ENCODE measurements at regions not wholly inside any gene's neighbourhood (a gene's known extent, or its start where the extent isn't known, plus 50 kb on each side); places are given as distances from the start of the nearest gene placed in this dataset.
A peak's percentile ranks its signal among the peaks of the same experiment; 100 is the strongest.
"Not testable (repeated sequence)": the region's sequence is repeated elsewhere in the genome, so short reads cannot be mapped to it uniquely, and the experiment has no call there.

GRCh38 chr3:3902161-3902560 lies 102.9 kb downstream of the LRRN1 start:
- no peak for DNase-seq

GRCh38 chr3:3906171-3906570 lies 106.9 kb downstream of the LRRN1 start:
- no peak for DNase-seq

GRCh38 chr3:3907023-3907422 lies 107.8 kb downstream of the LRRN1 start:
- no peak for DNase-seq

DNA sequence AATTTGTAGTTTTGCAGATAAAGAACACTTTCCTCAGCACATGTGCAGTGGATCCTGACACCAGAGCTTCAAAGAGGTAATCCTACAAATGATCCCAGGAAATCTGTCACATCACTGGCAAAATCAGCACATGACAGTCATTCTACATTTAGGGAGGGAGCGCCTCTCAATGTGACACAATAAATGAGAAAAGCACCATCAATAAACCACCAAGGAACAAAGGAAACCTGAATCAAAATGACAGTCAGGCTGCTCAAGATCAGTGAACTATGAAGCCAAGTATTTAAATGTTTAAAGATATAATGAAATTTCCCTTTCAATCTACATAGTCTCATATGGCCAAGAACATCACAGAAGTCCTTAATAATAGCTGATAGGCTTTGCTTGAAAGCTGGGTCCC lies 119.5 kb downstream of the LRRN1 start:
- no peak for DNase-seq

DNA sequence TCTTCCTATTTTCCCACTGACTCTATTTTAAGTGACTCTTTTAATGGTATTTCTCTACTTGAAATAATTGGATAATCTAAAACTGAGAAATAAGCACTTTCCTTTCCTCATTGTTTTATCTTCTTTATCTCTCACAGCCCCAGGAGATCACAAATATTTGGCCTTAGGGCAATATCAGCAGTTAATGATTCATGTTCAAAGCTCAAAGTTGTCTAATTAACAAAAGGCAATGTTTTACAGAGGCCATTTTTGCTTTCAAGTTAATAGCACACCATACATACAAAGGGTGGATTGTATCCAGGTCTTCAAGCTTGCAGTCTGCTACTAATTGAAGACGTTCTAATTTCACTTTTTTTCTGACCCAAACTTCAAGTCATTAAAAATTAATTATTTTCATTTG lies 120.1 kb downstream of the LRRN1 start:
- DNase-seq = no peak

DNA sequence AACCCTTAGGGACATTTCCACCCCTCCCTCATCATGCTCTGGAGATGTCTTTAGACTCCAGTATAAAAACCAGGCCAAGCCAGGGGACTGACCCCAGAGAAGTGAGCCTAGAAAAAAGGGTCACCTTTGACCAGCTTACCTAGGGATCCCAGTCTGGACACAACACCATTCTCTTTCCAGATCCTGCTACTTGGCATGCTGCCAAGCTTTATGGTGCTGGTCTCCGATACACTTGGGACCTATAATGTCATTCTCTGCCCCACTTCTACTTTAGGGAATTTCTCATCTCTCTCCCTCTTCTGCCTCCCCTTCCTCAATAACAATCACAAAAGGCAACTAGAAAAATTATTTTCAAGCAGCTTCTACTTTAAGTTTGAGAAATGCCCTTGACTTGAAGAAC lies 124.4 kb downstream of the LRRN1 start:
- peak in 1 of 56 donors; percentile 2 for DNase-seq

DNA sequence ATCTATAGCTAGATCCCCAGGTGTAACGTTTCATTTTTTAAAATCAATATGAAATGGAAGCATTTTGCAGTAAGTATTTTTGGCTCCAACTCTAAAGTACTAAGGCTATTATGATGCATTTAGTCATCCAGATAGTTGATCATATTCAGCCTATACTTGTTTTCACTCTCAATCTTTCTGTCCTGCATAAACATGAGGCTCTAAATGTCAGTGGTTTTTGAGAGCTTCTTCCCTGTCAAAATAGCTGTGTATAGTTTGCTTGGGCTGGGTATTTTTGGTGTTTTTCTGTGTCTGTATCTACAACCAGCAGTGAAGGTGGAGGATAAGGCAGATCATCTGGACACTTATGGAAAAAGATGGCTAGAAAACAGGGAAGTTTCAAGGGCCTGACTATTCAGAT lies 128.0 kb downstream of the LRRN1 start:
- DNase-seq = no peak

- no peak for DNase-seq
These were observed 128.7 kb downstream of the LRRN1 start for GRCh38 chr3:3927965-3928364.

- not testable (repeated sequence) for DNase-seq
These were observed 142.1 kb downstream of the LRRN1 start for GRCh38 chr3:3941380-3941779.

GRCh38 chr3:3951071-3951470 lies 151.8 kb downstream of the LRRN1 start:
- no peak for DNase-seq

DNA sequence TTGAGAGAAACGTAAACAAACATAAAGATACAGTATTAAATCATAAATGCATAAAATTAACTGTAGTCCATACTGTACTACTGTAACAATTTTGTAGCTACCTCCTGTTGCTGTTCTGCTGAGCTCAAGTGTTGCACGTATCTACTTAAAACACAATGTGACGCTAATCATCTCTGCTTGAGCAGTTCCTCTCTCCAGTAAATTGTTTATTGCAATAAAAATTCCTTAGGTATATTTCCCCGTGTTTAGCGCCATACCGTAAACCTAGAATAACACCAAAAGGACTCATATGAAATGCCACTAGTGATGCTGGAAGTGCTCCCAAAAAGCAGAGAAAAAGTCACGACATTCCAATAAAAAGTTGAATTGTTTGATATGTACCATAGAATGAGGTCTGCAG lies 152.3 kb downstream of the LRRN1 start:
- no peak for DNase-seq

- not testable (repeated sequence) for DNase-seq
These were observed 163.6 kb downstream of the LRRN1 start for GRCh38 chr3:3962867-3963266.

DNA sequence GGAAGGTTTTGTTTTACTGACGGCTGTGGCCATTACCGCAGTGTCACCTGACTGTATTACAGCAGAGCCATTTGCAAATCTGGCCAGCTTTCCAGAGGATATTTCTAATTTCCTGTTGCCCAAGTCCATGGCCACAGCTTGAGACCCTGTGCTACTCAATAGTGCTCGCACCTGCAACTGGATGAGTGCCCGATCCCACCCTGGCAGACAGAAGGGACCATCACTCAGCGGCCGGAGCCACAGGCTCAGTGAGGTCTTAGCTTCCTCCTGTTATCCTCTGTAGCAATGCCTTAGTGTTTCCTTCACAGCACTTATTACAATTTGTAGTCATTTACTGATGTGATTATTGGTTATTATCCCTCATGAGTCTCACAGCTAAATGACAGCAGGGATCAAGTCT lies 184.8 kb downstream of the LRRN1 start:
- no peak for DNase-seq

DNA sequence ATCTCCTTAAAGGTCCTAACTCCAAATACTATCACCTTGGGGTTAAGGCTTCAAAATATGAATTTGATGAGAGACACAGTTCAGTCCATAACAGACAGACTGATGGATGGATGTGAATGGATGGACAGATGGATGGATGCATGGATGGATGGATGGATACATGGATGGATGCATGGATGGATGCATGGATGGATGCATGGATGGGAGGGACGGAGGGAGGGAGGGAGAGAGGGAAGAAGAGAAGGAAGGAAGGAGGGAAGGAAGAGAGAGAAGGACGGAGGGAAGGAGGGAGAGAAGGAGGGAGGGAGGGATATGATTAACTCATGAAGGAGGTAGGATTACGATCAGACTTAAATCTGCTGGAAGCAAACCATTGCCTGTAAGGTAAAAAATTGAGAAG lies 192.4 kb downstream of the LRRN1 start:
- no peak for DNase-seq

DNA sequence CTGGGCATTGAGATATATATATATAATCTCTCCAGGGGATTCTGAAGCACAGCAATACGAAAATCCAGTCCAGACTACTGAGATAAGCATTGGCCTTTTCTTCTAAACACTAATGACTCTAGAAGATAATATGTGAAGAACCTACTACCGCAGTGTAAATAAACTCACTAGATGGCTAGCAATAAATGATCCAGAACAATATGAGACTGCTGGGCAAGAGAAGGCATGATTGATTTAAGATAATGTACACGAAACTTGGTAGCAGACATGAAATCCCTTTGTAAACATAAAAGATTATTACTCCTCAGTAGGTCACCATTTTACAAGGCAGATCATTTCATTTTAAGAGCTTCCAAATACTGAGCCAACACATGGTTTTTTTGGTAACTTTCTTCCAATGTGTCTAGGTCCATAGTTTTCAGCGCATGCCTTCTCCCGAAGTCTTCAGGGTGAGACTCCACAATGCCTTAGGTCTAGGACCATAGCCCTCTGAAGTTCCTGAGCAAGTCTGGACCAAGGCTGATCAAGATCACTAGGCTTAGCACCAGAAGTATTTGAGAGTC lies 193.2 kb downstream of the LRRN1 start:
- DNase-seq = no peak

DNA sequence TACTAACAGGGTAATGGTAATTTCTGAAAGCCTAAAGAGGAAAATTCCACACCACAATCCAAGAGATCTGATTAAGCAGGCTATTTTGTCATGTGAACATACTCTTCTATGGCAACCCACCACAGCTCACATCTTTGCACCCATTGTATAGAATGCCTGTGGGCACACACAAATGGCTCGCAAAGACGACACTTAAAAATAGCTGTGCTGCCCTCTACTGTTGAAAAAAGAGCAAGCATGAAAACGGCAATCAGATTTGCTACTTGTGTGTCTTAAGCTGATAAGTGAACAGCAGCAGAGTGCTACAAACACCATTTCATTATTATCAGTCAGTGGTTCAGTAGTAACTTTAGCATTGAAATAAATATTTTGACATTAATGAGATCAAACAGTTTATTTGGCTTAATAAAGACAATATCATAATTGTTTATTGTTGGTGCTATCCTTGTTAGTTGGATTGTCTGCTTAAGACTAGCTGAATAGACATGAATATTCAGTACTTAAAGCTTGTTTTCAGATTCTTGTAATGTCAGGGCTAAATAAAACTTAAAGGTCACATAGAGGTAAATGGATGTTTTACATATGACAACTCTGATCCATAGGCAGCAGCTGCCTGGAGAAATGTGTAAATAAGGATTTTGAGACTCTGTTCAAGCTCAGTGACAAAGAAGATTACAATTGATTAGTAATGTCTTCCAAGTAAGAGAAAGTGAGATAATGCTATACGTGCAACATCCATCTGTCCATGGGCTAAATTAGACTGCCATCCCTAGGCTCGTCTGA lies 199.1 kb downstream of the LRRN1 start:
- peak in 5 of 56 donors; percentile 0 to 11 (median 1) for DNase-seq

GRCh38 chr3:3999340-3999739 lies 200.1 kb downstream of the LRRN1 start:
- DNase-seq = not testable (repeated sequence)

- no peak for DNase-seq
These were observed 202.7 kb downstream of the LRRN1 start for GRCh38 chr3:4001976-4002375.

DNA sequence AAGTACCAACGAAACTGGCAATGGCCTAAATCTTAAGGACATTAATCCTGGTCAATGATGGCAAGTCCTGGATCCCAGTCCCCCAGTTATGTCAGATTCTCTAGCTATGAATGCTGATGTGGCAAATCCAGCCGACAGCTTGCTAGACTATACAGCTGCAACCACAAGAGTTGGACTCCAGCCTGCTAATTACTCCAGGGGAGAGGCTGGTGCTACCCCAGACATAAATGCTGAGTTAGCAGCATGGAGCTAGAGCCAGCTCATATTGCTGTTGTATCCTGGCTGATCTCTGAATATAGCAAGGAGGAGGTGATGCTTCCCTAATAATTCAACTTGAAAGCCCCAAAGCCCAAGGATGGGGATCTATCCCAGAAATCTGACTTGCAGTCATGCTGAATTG lies 207.1 kb downstream of the LRRN1 start:
- no peak for DNase-seq

DNA sequence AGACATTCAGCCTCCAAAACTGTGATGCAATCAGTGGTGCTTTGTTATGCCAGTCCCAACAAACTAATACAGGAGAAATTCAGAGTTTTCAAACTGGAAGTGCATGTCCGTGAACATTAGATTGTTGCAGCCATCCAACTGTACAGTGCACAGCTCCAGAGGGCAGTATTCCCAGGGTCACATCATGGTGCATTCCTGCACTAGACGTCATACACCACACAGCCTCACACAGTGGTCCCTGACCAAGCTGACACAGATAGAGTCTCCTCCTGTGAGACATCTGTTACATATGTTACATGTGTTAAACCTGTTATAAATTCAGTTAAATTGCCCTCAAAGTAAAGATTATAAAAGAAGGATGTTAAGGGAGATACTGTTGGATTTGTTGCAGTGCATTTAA lies 209.0 kb downstream of the LRRN1 start:
- DNase-seq = no peak

- DNase-seq = no peak
These were observed 211.9 kb downstream of the LRRN1 start for GRCh38 chr3:4011166-4011565.

GRCh38 chr3:4015426-4015825 lies 216.2 kb downstream of the LRRN1 start:
- no peak for DNase-seq

DNA sequence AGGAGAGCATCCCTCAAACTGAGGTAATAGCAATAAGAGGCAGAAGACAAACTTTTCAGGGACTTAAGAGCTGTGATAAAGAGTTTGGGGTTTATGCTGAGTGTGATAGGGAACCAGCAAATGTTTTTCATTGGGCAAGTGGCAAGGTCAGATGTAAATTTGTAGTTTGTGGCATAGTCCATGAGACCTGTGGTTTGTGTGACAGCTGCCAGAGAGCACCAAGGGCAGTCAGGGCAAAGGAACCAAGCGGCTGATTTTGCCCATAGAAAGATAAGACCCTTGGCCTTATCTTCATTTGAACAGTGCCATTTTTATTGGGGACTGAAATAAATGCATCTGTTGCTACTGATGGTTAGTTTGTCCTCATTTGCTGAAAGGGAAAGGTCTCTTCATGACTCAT lies 220.3 kb downstream of the LRRN1 start:
- no peak for DNase-seq

Measured in nucleus accumbens (tissue), 56 donors.